ENCODE measurements at regions not wholly inside any gene's neighbourhood (a gene's known extent, or its start where the extent isn't known, plus 50 kb on each side); places are given as distances from the start of the nearest gene placed in this dataset.

DNA sequence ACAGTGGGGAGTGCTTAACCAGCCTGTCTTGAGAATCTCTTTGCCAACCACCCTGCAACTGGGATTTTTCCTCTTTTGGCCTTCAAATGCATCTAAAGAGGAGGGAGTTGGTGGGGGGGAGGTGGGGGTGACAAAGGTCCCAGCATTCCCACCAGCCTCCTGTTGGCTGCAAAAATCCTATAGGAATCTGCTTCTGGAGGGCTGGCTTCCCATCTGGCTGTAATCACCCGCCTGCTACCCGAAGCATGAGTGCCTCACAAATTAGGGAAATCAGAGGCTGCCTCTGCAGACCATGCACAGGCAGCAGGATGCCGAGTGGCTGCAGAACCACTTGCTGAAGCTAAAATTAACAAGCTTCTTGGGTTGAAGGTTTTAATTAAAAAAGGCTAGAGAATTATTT lies 73.9 kb upstream of the WSCD2 start:
- TF ChIP-seq, protein P1, sequence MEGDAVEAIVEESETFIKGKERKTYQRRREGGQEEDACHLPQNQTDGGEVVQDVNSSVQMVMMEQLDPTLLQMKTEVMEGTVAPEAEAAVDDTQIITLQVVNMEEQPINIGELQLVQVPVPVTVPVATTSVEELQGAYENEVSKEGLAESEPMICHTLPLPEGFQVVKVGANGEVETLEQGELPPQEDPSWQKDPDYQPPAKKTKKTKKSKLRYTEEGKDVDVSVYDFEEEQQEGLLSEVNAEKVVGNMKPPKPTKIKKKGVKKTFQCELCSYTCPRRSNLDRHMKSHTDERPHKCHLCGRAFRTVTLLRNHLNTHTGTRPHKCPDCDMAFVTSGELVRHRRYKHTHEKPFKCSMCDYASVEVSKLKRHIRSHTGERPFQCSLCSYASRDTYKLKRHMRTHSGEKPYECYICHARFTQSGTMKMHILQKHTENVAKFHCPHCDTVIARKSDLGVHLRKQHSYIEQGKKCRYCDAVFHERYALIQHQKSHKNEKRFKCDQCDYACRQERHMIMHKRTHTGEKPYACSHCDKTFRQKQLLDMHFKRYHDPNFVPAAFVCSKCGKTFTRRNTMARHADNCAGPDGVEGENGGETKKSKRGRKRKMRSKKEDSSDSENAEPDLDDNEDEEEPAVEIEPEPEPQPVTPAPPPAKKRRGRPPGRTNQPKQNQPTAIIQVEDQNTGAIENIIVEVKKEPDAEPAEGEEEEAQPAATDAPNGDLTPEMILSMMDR (IDR thresholded peaks at IDR 0.05) = no peak
- no peak for TF ChIP-seq EZH2 (IDR thresholded peaks at IDR 0.05)
